A673 (cell line): ENCODE measurements at regions not wholly inside any gene's neighbourhood (a gene's known extent, or its start where the extent isn't known, plus 50 kb on each side); places are given as distances from the start of the nearest gene placed in this dataset.

Experiments
- EZH2 ChIP-seq: fragments of 200-600 bp; sonication (generic); IDR thresholded peaks from 2 replicates; pipeline ENCODE4 v1.6.1; 2017; ENCODE audit warnings: borderline replicate concordance, low read depth, mild to moderate bottlenecking, mixed read lengths, antibody characterized with exemption, low read length; ENCODE audit not compliant: poor library complexity, severe bottlenecking
- TF ChIP-seq, protein P1 (sequence below): fragments of 300-800, 200-600 bp; sonication (generic); conservative IDR thresholded peaks from 2 replicates; pipeline ENCODE4 v1.5.1; 2017; ENCODE audit warnings: low read depth, mild to moderate bottlenecking, antibody characterized with exemption, low read length, moderate library complexity, mixed read lengths

DNA sequence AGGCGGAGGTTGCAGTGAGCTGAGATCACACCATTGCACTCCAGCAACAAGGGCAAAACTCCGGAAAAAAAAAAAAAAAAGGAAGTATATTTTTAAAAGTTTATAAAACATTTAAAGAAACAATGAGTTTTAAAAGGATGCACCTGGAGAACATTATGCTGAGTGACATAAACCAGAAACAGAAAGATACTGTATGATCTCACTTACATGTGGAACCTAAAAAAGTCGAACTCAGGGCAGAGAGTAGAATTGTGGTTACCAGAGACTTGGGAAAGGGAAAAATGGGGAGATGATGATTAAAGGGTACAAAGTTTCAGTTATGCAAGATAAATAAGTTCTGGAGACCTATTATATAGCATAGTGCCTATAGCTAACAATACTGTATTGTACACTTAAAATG lies 52.8 kb upstream of the RTN4 start:
- TF ChIP-seq, protein P1, sequence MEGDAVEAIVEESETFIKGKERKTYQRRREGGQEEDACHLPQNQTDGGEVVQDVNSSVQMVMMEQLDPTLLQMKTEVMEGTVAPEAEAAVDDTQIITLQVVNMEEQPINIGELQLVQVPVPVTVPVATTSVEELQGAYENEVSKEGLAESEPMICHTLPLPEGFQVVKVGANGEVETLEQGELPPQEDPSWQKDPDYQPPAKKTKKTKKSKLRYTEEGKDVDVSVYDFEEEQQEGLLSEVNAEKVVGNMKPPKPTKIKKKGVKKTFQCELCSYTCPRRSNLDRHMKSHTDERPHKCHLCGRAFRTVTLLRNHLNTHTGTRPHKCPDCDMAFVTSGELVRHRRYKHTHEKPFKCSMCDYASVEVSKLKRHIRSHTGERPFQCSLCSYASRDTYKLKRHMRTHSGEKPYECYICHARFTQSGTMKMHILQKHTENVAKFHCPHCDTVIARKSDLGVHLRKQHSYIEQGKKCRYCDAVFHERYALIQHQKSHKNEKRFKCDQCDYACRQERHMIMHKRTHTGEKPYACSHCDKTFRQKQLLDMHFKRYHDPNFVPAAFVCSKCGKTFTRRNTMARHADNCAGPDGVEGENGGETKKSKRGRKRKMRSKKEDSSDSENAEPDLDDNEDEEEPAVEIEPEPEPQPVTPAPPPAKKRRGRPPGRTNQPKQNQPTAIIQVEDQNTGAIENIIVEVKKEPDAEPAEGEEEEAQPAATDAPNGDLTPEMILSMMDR, result no peak
- no peak for TF ChIP-seq EZH2
